HG03175 (cell line): ENCODE measurements at regions not wholly inside any gene's neighbourhood (a gene's known extent, or its start where the extent isn't known, plus 50 kb on each side); places are given as distances from the start of the nearest gene placed in this dataset.
A peak's percentile ranks its signal among the peaks of the same experiment; 100 is the strongest.

Experiments
- ATAC-seq: cut with Tn5 transposase; IDR thresholded peaks from one replicate; pipeline ENCODE4 v1.9.1; 2021; ENCODE audit warnings: mild to moderate bottlenecking, moderate library complexity; ENCODE audit not compliant: unreplicated experiment

- ATAC-seq = no peak
These were observed 259.9 kb upstream of the KCNH8 start for GRCh38 chr3:18888370-18888769.

GRCh38 chr3:18886331-18886730 is 262.0 kb upstream of the KCNH8 start:
- no peak for ATAC-seq

DNA sequence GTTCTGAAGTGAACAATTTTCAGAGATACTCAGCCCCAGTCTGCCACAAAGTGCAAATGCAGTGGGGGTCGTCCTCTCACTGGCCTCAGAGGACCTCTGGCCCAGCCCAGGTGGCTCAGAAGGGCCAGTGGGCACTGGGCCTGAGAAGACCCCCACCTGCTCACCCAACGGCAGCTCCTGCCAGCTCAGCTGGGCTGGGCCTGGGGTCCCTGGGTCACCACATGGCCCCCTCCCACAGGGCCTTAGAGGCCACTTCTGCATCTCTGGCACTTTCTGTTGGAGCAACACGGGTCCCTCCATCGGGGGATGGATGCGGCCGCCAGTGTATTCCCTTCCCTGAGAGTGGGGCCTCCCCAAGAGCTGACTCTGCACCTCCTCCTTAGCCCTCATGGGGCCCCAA is 262.7 kb upstream of the KCNH8 start:
- no peak for ATAC-seq

- no peak for ATAC-seq
These were observed 264.7 kb upstream of the KCNH8 start for GRCh38 chr3:18883571-18883970.

- ATAC-seq = no peak
These were observed 267.6 kb upstream of the KCNH8 start for GRCh38 chr3:18880691-18881090.

DNA sequence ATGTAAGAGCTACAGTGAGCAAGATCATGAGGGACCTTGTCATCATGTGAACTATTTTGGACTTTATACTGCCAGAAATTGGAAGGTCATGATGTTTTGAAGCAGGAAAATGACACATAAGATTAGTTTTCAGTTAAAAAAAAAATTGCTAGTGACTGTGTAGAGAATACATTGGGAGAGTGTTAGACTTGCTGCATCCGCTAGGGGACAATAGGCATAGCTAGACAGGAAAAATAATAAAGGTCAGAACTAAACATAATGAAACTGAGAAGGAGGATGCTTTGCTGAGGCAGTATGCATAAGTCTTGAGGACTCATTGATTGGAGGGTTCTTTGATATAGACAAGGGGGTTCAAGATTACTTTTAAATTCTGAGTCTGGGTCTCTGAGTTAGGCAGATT is 275.8 kb upstream of the KCNH8 start:
- peak; percentile 46 for ATAC-seq

DNA sequence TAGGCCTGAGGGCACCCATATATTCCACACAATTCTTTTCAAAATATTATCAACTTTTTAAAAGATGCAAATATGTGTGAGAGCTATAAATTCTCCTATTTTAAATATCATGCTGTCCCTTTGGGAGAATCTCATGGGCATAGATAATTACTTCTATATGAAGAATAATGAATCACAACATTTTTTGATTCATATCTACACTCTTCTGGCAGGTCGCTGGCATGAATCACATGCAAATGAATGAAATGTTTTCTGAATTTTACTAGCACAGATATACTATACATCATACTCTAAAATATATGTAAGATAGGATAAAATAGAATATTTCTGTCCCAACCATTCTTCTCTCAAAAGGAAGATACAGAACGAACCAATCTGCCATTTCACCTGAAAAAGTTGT is 277.7 kb upstream of the KCNH8 start:
- ATAC-seq = no peak

- no peak for ATAC-seq
These were observed 278.2 kb upstream of the KCNH8 start for GRCh38 chr3:18870074-18870640.

DNA sequence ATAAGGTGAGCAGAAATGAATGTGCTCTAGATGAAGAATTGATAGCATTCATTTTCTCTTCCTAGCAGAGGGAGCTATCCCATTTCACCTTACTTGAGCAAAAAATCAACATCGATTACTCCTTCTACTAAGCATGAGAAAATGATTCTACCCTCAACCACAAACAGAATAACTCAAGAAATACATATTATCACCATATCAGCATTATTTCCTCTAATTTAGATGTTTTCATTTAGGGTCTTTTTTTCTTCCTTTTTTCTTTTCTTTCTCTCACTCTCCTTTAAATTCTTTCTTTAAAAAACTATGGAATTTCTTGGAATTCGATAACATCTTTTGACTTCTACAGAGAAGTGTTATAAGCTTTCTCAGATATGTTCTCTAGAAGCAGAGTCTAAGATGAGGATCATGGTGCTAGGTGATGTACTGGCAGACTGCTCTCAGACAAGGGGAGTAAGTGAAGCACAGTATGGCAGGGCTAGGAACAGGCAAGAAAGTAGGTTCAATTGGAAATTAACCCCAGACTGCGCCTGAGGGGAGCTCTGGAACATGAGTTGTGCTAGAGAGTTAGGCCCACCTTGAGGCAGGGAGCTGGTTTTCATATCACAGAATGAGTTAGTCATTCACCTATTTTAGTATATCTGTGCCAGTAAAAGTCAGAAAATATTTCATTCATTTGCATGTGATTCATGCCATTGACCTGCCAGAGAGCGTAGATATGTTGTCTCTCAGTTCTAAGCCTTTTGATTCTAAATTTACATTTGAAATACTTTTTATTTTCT is 279.2 kb upstream of the KCNH8 start:
- no peak for ATAC-seq

- no peak for ATAC-seq
These were observed 281.4 kb upstream of the KCNH8 start for GRCh38 chr3:18866899-18867298.

DNA sequence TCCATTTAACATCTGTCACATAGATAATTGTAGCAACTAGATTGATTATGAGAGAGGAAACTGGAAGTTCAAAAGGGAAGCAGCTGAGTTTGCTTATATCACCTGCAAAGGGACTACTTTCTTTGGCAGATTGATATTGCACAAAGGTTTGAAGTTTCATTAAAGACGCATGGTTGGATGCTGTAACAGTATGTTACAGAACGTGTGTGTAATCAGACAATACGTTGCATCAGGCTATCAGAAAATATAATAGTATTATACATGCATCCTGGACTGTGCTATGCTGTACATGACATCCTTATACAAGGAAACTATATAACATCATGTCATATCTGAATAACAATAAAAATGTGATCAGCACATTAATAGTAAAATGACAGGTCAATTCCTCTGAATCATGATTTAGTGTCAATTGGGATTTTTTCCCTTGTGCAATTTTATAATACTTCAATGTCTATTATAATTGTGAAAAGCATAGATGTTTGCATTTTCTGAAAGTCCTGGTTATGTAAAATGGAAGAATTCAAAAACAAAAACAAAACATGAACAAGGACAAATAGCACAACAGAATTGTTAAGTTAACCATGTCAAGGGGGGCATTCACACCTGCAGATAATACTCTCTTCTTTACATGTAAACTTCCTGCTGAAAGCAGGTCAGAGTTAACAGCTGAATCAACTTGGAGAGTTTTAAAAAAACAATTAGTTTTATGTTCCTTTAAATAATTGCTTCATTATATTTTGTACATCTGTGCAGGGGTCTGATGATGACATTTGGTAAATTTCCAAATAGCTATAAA is 283.2 kb upstream of the KCNH8 start:
- ATAC-seq = no peak

DNA sequence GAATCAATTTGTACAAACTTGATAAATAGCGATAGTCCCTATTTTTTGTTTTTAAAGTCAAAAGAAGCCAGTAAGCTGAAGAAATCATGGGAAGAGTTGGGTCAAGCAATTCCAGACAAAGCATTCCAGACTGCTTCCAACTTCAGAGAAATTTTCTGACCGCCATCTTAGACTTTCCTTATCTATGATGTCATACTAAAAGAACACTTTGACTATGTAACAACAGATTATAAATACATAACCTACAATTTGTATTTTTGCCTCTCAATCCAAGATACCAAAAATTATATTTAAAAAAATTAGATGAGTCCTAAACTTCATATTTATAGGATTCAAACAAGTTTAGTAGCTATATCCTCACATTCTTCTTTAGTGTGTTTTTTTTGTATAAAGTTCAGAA is 286.2 kb upstream of the KCNH8 start:
- no peak for ATAC-seq

DNA sequence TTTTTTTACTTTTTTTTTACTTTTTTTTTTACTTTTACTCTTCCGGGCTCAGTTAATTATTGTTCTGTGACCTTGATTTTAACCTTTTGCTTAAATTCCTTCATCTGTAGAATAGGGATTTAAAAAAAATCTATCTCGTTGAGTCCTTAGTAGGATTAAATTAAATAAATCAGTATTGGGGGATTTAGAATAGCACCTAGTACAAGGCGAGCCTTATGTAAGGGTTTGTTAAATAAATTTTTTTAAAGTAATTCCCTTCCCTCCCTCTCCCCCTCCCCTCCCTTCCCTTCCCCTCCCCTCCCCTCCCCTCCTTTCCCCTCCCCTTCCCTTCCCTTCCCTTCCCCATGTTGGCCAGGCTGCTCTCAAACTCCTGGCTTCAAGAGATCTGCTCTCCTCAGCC is 287.2 kb upstream of the KCNH8 start:
- no peak for ATAC-seq

DNA sequence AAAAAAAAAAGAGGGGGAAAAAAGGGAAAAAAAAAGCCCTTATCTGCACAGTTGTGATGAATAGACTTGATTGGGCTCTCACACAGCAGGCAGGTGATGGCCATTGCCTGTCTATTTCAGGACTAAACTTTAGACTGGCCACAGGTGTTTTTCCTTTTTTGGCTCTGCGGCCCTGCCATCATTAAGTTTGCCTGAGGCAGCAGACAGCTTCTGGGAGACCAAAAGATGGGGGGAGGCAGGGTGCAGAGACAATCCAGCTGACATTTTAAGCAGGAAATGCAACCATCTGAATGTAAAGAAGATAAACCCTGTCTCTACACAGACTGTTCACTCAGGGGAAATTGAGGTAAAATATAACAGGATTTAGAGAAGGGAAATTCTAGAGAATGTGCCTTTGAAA is 295.0 kb upstream of the KCNH8 start:
- ATAC-seq = no peak

DNA sequence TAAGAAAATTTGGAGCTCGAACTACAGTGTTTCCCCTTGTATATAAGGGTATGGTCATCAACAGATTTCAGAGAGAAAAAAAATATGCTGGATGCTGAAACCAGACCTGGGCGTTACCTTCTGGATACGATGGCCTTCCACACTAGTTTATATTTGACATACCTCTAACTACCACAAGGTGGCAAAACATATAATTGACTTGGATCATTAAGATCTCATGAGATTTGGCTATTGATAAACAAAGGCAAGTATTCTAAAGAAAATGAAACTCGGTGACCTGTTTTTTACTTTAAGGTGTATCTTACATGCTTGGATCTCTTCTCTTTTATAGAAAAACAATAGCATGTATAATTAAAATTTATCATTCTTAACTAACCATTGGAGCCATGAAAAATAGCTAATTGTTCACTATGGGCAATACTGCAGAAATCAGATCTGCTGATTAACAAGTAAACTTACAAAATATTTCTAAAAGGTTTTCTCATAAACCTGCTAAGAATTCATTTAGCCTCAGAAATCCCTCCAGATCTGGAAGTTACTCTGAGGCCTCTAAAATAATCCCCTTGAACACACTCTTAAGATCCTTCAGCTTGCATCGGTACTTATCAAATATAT is 300.6 kb upstream of the KCNH8 start:
- ATAC-seq = peak; percentile 84

DNA sequence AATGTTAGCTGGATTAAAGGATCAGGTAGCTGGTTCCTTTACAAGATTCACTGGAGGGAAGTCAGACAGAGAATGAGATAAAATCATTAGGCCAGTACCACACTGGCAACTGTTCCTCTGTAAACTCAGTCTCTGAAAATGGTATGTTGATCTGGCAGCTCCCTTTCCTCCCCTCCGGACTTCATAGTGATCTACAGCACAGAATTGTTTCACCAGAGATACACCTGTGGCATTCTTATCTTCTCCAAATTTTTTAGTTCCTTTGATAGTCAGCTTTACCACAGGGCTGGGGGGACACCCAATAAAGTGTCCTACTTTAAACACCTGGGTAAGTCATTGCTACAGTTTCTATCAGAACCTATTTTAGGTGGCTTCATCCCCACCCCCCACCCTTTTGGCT is 304.3 kb upstream of the KCNH8 start:
- ATAC-seq = no peak

GRCh38 chr3:18843188-18843587 is 305.1 kb upstream of the KCNH8 start:
- no peak for ATAC-seq

DNA sequence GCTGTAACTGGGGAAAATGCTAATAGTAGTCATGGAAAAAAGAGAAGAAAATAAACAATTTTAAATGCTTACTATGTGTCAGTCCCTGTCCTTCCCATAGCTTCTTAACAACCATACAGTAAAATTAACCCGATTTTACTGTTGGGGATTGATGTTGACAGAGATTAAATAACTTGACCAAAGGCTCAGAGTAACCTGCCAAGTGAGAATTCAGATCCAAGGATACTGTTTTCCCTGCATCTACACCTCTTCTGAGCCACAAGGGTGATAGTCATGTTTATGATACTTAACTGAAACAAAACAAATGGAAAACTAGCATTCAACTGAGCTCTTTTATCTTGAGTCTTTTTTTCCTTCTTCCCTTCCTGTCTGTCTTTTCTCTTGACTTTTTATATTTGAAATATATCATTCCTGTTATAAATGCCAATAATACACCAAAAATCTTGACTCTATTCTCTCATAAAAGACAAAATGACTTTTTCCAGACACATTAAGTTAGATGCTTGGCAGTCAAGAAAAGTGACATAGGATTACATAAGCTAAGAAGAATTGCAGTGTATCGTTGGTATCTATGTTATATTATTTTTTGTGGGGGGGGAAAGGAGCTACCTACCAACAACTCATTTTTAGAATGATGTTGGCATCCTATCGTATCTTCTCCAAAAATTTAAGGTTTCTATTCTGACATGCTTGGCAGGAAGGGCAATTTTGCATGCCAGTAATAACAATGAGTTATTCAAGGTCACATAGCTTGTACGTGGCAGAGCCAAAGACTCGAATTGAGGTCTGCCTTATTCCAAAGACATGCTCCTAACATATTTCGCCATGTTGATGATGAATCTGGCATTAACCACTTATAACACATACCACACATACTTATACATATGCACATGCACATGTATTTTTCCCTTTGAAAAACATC is 306.6 kb upstream of the KCNH8 start:
- no peak for ATAC-seq

GRCh38 chr3:18840535-18841137 is 307.7 kb upstream of the KCNH8 start:
- ATAC-seq = no peak

DNA sequence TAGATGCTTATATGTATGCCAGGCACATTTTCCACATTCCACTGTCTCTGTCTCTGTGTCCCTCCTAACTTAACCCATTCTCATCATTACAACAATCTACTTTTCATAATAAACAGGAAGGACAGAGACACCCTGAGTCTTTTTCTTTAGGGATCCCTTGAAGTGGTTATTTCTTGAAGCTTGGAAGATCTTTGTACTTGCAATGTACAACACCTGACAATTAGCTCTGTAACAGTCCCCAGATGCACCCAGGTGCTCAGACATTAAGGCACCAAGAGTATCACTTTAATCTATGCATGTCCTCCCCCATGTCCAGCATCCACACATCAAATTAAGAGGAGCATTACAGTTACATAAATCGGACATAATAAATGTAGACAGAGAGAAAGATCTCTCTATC is 309.6 kb upstream of the KCNH8 start:
- no peak for ATAC-seq
